NCI-H2227 (cell line): ENCODE measurements at regions not wholly inside any gene's neighbourhood (a gene's known extent, or its start where the extent isn't known, plus 50 kb on each side); places are given as distances from the start of the nearest gene placed in this dataset.

Experiments used
- DNase-seq: peaks from one replicate; lab custom pipeline; 2025; ENCODE audit not compliant: unreplicated experiment; lab: John Stamatoyannopoulos, UW

DNA sequence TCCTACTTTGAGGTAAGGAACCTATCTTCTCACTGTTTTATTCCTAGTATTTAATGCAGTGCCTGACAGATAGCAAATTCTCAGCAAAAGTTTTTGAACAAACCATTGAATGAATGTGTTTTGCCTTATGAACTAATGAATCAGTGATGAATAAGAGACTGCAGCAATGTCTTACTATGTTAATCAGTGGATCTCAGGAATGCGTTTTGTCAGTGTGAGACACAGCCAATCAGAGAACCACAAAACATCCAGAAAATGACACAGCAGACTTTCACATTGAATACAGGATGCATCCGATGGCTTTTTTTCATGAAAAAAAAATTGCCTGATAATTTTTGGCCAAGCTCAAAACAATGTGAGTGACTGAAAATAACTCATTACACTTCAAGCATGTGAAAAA is 270.5 kb downstream of the BMP2 start:
- DNase-seq = no peak

DNA sequence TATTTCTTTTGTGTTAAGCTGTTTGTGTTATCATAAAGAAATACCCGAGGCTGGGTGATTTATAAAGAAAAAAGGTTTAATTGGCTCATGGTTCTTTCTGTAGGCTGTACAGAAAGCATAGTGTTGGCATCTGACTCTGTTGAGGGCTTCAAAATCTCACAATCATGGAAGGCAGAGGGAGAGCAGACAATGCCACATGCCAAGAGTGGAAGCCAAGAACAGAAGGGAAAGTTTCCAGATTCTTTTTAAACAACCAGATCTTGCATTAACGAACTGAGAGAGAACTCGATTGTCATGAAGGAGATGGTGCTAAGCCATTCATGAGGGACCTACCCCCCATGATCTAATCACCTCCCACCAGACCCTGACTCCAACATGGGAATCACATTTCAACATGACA is 290.1 kb downstream of the BMP2 start:
- DNase-seq = no peak

DNA sequence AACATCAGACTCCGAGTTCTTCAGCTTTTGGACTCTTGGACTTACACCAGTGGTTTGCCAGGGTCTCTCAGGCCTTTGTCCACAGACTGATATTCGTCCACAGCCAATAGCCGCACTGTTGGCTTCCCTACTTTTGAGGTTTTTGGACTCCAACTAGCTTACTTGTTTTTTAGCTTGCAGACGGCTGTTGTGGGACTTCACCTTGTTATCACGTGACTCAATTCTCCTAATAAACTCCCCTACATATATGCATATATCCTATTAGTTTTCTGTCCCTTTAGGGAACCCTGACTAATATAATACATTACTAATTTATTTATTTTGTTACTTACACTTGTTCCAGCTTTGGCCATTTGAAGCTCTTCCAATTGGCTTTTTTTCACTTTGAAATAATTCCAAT is 311.3 kb downstream of the BMP2 start:
- no peak for DNase-seq

DNA sequence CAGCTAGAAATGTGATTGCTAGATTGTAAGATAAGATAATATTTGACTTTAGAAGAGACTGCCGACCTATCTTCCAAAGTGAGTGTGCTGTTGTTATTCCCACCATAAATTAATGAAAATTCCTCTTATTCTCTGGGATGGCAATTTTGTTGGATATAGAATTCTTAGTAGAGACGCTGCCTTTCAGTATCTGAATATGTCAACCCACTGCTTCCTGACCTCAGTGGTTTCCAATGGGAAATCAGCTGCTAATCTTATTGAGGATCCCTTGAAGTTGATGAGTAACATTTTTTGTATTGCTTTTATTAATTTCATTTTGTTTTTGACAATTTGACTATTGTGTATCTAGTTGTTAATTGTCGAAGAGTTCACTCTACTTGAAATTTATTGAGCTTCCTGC is 313.0 kb downstream of the BMP2 start:
- no peak for DNase-seq

DNA sequence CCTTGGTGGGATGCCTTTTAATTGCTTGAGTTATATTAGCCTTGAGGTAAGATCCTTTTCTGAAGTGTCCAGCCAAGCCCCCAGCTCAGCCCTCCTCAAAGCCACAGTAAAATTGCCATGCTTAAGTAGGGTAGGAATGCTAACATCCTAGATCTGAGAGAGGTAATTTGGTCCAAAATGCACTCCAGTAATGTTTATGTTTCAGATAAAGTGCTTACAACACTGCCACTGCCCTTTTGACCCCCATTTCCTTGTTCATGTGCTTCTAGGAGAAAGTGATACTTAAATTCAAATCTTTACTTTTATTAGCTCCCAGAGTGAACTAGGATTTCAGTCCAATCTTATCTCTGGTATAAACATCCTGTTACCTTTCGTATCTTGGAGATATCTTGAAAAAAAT is 318.0 kb downstream of the BMP2 start:
- DNase-seq = no peak

DNA sequence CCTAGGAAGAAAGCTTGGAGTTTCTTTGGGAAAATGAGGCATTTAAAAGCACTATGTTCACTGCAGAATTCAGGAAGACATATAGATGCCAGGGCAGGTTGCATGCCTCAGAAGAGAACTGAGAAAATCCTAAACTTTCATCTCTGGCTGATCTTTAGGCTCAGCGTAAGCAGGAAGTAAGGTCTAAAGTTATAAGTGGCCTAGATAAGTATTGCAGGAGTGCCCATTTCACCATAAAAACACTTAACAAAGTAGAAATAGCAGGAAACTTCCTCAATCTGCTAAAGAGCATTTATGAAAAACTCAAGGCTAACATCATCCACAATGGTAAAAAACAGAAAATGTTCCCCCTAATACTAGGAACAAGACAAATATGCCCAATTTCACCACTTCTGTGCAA is 320.3 kb downstream of the BMP2 start:
- no peak for DNase-seq

DNA sequence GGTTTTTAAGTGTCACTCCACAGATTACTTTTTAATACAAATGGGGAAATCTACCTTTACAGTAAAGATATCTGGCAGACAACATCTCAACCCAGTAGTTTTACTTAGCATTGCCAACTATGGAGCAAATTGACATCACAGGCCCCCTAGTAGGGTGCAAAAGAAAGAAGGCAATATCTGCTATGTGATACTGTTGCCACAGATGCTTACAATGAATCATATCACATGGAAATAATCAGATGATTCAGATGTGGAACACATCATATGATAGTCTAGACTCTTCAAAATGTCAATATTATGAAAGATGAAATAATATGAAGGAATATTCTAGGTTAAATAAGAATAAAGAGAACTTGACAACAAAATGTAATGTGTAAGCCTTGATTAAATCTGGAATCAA is 322.5 kb downstream of the BMP2 start:
- DNase-seq = no peak

DNA sequence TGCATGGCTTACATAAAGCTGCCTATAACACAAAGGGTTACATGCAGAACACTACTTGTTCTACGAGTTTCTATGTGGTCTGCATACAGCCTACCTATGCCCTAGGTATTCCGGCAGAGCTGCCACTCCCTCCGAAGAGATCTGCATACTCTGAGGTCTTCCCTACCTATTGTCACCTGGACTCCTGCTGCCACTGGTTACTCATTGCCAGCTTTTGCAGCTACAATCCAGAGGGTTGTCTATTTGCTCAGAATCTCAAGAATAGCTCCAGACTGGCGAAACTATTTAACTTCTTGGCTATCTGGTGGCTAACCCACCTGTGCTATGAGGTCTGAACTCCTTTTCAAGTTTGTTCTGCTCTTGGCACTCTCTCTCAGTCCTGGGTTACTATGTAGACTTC is 323.3 kb downstream of the BMP2 start:
- no peak for DNase-seq

DNA sequence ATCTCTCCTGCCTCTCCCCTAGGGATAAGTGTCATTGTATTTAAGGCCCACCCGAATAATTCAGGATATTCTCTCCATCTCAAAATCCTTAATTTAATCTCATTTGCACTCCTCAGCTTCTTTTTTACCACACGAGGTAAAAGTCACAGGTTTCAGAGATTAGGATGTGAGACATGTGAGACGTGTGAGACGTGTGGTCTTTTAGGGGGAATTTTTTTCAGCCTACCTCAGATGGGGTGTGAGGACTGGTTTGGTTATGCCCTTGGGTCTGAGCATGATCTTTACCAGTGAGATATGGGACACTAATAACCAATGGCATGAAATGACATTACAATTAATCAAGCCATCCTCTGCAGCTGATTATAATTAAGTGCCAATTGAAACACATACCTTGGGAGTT is 324.2 kb downstream of the BMP2 start:
- no peak for DNase-seq

DNA sequence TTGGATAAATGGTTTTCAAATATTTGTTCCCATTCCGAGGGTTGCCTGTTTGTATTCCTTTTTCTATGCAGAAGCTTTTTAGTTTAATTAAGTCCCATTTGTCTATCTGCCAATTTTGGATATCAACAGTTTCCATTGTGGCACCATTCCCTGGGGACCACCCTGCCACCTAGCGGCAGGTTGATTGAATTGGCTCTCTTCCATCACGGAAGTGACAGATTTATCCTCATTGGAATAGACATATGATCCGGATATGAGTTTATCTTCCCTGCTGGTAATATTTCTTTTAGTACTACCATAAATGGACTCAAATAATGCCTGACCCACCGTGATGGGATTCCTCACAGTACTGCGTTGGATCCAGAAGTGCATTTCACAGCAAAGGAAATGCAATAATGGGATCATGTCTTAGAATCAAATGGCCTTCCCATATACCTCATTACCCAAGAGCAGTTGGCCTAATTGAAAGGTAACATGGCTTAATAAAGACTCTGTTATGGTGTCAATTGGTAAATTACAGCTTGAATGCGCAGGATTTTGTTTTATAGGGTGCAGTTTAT is 327.0 kb downstream of the BMP2 start:
- no peak for DNase-seq

DNA sequence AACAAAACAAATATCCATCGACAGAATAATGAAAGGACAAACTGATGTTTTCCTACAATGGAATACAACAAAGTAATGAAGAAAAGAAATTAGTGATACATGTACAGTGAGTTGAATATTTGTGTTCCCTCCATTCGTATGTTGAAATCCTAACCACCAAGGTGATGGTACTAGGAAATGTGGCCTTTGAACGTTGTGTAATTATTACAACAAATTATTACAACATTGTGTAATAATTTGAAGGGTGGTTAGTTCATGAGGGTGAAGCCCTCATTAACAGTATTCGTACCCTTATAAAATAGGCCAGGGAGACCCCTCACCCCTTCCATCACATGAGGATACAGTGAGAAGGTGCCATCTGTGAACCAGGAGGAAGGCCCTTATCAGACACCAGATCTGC is 339.4 kb downstream of the BMP2 start:
- no peak for DNase-seq

DNA sequence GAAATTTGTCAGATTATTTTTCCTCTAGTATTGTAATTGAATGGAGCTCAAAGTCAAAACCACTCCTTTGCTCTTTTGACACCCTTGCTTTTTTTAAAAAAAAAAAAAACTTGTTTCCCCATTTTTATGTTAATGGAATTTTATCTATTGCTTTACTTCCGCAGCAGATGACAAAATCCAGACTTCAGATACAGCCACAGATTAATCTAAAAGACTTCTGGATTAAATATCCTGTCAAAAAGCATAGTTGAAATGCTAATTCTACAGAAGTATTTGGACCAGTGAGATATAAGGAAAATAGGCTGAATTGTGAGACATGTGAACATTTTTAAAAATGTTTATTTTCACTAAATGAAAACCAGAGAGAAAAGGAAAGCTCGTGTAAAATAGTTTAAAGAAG is 341.4 kb downstream of the BMP2 start:
- DNase-seq = no peak

DNA sequence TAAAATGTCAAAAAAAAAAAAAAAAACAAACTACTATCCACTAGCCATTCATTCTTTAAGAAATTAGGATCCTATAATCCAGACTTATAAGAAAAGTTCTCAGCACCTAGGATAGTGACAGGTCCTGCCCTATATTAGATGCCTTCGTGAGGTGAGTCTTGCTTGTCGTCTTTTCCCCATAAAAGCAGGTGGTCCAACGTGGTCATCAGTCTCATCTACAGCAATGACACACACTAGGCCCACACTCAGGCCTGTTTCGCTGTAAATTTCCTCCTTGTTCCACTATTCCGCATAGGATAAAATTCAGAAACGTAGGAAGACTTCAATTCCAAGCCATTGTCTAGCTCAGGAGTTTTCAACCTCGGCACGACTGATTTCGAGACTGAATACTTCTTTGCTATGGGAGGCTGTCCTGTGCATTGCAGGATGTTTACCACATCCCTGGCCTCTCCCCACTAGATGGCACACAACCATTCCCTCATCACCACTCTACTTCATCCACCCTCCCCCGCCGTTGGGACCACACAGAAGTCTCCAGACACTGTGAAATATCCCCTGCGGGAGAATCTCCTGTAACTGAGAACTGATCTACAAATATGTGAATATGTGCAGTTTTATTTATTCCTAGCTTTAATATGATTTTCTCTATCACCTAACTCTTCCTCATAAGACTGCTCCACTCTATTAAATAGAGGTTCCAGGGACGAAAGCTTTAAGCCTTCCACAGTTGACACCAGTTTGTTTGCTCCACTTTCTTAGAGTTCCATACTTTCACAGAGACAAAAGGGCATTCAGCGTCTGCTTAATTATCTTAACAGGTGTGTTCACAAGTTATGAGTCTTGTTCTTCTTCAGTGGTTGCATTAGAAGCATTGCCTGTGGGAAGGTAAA is 346.3 kb downstream of the BMP2 start:
- no peak for DNase-seq

DNA sequence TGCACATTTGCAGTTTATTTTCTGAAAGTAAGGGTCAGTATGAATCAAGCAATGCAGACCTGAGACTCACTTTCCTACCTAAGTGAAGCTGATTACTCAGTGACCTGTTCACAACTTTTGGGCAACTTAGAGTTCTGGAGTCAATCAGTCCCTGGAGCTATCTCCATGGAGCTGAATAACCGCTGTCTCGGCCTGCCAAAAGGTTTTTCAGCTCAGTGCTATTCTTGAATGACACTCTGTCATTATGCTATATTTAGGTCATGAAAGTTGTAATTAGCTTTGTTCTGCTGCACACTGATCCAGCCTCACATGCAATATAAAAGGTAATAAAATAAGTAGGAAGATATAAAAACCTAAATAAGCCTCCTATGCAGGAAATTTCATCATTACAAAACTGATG is 356.0 kb downstream of the BMP2 start:
- no peak for DNase-seq

DNA sequence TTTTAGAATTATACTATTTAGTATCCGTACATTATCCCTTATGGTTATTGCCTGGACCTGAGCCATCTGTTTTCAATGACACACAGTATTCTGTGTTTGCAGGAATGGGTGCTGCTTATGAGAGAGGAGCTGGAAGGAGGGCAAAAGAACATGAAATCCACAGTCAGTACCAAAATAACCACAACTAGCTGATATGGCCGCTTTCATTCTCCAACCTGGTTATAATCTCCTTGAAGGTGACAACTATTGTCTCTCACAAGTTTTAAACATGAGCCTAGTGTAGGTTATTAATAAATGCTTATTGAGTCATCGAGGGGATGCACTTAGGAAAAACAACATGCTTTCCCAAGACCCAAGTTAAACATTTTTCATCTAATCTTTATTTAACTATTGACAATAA is 356.6 kb downstream of the BMP2 start:
- no peak for DNase-seq

DNA sequence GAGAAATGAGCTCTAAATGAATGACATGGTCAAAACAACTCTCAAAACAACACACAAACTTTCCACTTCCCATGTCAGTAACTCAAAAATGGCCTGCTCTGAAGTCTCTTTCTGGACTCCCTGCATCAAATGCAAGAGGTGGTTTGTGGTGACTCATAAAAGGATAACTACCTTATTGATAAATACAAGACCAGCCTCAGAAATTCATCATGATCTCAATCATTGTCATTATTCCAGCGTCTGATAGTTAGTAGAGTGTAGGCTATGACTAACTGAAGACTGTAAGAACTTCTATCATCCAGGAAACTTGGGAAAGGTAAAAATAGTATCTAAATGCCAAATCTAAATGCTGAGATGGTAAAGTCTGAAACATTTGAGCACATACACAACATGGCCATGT is 369.4 kb downstream of the BMP2 start:
- no peak for DNase-seq

DNA sequence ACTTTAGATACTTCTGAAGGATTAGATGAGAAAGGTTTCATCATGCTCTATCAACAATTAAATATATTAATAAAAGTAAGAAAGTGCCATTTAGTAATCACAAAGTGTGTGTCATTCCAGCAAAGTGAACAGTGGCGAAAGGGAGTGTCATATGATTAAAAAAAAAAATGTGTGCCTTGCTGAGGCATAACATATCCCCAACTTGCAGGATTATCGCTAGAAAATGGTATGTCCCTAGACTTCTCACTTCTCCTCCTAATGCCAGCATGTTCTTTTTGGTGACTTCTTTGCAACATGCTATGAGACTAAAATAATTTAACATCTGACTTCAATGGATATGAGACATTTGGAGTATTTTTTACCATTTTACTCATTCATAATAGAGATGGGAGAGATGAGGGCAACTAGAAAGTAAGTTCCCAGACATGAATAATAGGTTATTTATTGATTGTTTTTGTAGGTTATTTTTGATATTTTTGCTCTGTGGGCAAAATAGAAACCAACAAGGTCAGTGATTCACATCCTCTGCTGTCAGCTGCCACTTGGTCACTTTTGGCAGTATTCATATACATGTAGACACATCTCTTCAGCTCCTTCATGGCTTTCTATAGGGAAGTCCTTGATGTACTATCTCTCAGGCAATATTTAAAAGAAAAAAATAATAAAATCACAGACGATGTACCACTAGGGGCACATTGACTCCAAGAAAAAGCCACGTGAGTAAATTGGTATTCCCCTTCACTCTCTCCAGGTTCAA is 370.1 kb downstream of the BMP2 start:
- no peak for DNase-seq

DNA sequence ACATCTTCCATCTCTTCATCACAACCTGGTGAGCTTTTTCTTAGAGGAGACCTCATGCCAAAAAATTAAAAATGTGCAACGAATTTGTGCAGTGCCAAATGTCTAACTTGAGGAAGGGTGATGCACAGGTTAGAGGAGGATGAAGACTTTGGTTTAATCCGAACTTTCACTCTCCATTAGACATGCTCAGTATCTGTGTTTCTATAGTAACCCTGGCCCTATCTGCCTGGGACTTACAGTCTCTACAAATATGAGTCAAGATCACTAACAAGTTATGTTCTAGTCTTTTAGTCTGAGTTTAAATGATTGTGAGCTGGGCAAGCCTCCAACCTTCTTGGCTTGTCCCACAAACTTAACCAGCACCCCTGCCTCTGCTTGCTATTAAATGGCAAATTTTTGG is 377.0 kb downstream of the BMP2 start:
- DNase-seq = no peak

DNA sequence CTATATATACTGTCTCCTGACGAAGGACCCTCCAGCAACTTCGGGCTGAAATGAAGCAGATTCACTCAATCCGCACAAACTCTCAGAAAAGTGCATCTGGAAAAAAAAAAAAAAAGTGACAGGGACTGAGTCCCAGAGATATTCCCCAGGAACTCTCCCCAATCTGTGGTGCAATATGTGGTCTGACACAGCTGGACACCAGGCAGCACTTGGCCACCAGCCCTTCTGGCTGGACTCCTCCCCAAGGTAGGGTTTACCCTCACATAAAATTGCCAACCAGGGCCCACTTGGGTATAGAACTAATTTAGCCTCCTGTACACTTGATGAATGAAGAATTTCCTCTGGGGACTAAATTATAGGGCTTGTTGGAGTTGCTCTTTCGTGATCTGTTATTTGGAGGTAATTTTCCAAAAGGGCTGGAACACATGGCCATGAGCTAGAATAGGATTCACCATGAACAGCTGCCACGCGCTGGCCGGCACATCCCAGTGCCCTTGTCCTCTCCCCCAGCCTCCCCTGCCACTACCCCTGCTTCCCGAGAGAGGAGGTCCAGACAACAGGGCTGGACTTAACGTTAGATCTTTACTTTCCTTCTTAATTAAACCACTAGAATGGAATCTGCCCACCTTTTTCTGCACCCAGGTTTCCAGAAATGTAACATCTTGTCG is 379.2 kb downstream of the BMP2 start:
- DNase-seq = no peak

DNA sequence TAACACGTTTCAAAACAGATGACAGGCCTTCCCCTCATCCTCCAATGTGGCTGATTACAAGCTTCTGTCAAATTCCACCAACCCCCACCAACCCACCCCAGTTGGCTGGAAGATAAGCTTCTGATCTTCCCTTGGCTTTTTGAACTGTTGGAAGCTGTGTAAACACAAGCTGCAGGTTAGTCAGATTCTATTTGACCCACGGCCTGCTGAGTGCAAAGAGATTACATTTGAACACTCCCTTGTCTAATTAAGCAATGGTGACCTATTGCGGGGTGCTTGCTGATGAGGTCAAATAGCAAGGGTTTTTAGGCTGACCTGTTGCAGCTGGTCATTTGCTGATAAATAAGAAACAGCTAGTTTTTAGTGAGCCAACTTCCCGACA is 379.7 kb downstream of the BMP2 start:
- DNase-seq = no peak

DNA sequence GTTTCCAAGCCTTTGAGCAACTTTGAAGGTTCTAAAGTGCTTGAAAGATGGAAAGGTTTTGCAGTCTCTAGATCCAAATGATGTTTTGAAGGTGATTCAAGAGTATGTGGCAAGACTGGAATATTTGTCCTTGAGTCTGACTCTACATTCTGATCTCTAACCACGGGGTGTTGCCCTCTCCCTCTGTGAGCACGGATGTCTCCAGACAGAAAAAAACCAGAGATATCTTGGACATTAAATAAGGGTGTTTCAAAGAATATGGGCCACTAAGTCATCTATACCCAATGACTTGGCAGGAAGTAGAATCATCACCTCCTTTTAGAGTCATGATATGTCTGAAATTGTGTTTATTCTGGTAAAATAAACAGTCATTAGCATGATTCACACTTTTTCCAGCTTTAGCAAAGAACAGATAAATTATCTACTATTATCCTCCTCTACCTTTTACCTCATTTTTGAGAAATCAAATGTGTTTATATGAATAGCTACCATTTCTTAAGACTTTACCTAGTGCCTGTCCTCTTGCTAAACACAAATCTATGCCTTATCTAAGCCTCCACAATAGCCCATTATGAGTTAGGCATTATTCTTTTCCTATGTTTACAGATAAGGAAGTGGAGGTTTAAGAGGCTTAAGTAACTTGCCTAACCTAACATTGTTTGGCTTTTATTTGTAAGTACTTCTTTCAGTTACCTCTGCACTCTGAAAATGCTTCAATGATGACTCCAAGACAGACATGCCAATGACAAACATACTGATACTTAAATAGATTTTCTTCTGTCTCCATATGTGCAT is 384.4 kb downstream of the BMP2 start:
- no peak for DNase-seq
